AG04449 (cell line): ENCODE measurements at regions not wholly inside any gene's neighbourhood (a gene's known extent, or its start where the extent isn't known, plus 50 kb on each side); places are given as distances from the start of the nearest gene placed in this dataset.

Experiments
- CTCF ChIA-PET: fragments of 350-600 bp; formaldehyde crosslinking; extraction: SDS; loops from one replicate; lab custom pipeline; 2021; ENCODE audit warnings: antibody characterized with exemption; lab: Yijun Ruan, JAX
- POLR2A ChIA-PET: fragments of 400-600, 350-600 bp; formaldehyde crosslinking; extraction: SDS; loops from one replicate; lab custom pipeline; 2020; ENCODE audit warnings: antibody characterized with exemption, inconsistent platforms; lab: Yijun Ruan, JAX
- DNase-seq: peaks from one replicate; pipeline ENCODE4 v3.0.0-alpha.2; 2010; ENCODE audit warnings: low read depth, low spot score
- H3K4me3 ChIP-seq: 2 replicates; pipeline ENCODE4 v1.5.1; 2011; ENCODE audit warnings: low read depth, mild to moderate bottlenecking, control low read depth, low read length
- CTCF ChIP-seq: IDR thresholded peaks from one replicate; pipeline ENCODE4 v1.5.1; 2011; ENCODE audit warnings: mild to moderate bottlenecking, moderate library complexity, low read length, control low read depth, inconsistent platforms; ENCODE audit not compliant: insufficient read depth; ENCODE audit errors: missing control alignments

GRCh38 chr10:28468707-28469483 lies 64.0 kb upstream of the WAC start:
- no peak for TF ChIP-seq CTCF
- H3K4me3 ChIP-seq, result no peak overlapping the region
- DNase-seq, result no peak
- POLR2A ChIA-PET, result no interaction called here
- CTCF ChIA-PET, result no interaction called here

- ChIA-PET CTCF (interaction anchor here (1.0 kb wide), 1 partner anchor 11 kb away, joined by 3 read pairs; no protein-coding TSS in a partner anchor), POLR2A (no interaction called here)
- no peak for TF ChIP-seq CTCF
- H3K4me3 ChIP-seq, result no peak overlapping the region
- DNase-seq, result no peak
These were observed 61.9 kb upstream of the WAC start for GRCh38 chr10:28470873-28471651.

GRCh38 chr10:28471652-28472050 lies 61.3 kb upstream of the WAC start:
- no peak for DNase-seq
- CTCF ChIA-PET, result interaction anchor here (1.0 kb wide), 1 partner anchor 10 kb away, joined by 3 read pairs; no protein-coding TSS in a partner anchor
- POLR2A ChIA-PET, result no interaction called here
- H3K4me3 ChIP-seq, result no peak overlapping the region
- no peak for TF ChIP-seq CTCF

- TF ChIP-seq CTCF, result no peak
- POLR2A ChIA-PET, result no interaction called here
- CTCF ChIA-PET, result interaction anchor here (0.9 kb wide), 1 partner anchor 32 kb away, joined by 3 read pairs; no protein-coding TSS in a partner anchor
- DNase-seq, result no peak
- no peak overlapping the region for H3K4me3 ChIP-seq
These were observed 54.3 kb upstream of the WAC start for GRCh38 chr10:28478646-28479045.

GRCh38 chr10:28479425-28479865 lies 53.5 kb upstream of the WAC start:
- ChIA-PET CTCF (interaction anchor here (0.9 kb wide), 1 partner anchor 31 kb away, joined by 3 read pairs; no protein-coding TSS in a partner anchor), POLR2A (no interaction called here)
- DNase-seq, result no peak

More at GRCh38 chr10:28479425-28479865, 53.5 kb upstream of the WAC start:
- TF ChIP-seq CTCF, result no peak
- H3K4me3 ChIP-seq, result no peak overlapping the region
